K562 (cell line): ENCODE measurements at regions not wholly inside any gene's neighbourhood (a gene's known extent, or its start where the extent isn't known, plus 50 kb on each side); places are given as distances from the start of the nearest gene placed in this dataset.

ENCODE experiments used
- CBFB ChIP-seq: sonication (generic); formaldehyde crosslinking; IDR thresholded peaks from 2 replicates; pipeline ENCODE4 v1.4.0; 2020; ENCODE audit warnings: mild to moderate bottlenecking, missing genetic modification reagents
- CSDE1 ChIP-seq, 2 experiments: fragments of 450-650 bp; IDR thresholded peaks; 2 replicates each; pipeline ENCODE4 v1.6.1; 2016; ENCODE audit warnings: mild to moderate bottlenecking in 1 of 2
- CTCF ChIP-seq, 3 experiments: IDR thresholded peaks in 2 of 3; conservative IDR thresholded peaks in 1 of 3; 2 replicates each; pipeline ENCODE4 v1.5.1; 2011 to 2012; ENCODE audit warnings: low read length in 3 of 3, mild to moderate bottlenecking in 3 of 3, control low read depth in 2 of 3, improper control_type of control experiment in 1 of 3, inconsistent platforms in 1 of 3, low read depth in 1 of 3, mixed read lengths in 1 of 3, moderate library complexity in 1 of 3; ENCODE audit not compliant: insufficient read depth in 2 of 3
- E2F5 ChIP-seq: sonication (generic); formaldehyde crosslinking; IDR thresholded peaks from 2 replicates; pipeline ENCODE4 v1.8.0; 2022; ENCODE audit warnings: mild to moderate bottlenecking, missing genetic modification reagents
- EP300 ChIP-seq: IDR thresholded peaks from 2 replicates; pipeline ENCODE4 v1.6.1; 2012; ENCODE audit warnings: low read length, improper control_type of control experiment
- KDM1A ChIP-seq, 2 experiments: fragments of 450-650 bp; IDR thresholded peaks; 2 replicates each; pipeline ENCODE4 v1.6.1; 2016; ENCODE audit warnings: mild to moderate bottlenecking in 2 of 2
- REST ChIP-seq, 2 experiments: fragments of 450-650 bp; formaldehyde crosslinking in 1 of 2; IDR thresholded peaks; 2 replicates each; pipeline versions ENCODE4 v1.4.0 to v1.6.1; 2014 to 2020; ENCODE audit warnings: mild to moderate bottlenecking in 2 of 2, borderline replicate concordance in 1 of 2, low read depth in 1 of 2
- SIN3A ChIP-seq, 2 experiments: fragments of 150-350 bp in 1 of 2; IDR thresholded peaks; 2 replicates each; pipeline ENCODE4 v1.6.1; 2011 to 2016; ENCODE audit warnings: borderline replicate concordance in 2 of 2, low read depth in 2 of 2, low read length in 2 of 2, mild to moderate bottlenecking in 2 of 2, moderate library complexity in 2 of 2; ENCODE audit not compliant: control insufficient read depth in 1 of 2

- TF ChIP-seq KDM1A (IDR thresholded peaks at IDR 0.05) (no peak), CSDE1 (IDR thresholded peaks at IDR 0.05) (no peak), CTCF (IDR thresholded peaks at IDR 0.05 in 2 of 3, conservative IDR thresholded peaks at IDR 0.05 in 1 of 3; ENCODE audit: insufficient read depth in 2 of 3, low read depth in 1 of 3, low read length in 3 of 3) (no peak), E2F5 (CRISPR knock-in tag) (no peak), REST (IDR thresholded peaks at IDR 0.05; ENCODE audit: borderline replicate concordance) (no peak), REST (CRISPR knock-in tag; IDR thresholded peaks at IDR 0.05; ENCODE audit: low read depth) (no peak), EP300 (no peak), CBFB (CRISPR knock-in tag) (no peak), SIN3A (IDR thresholded peaks at IDR 0.05; ENCODE audit: borderline replicate concordance in 2 of 2, control insufficient read depth in 1 of 2, low read depth in 2 of 2, low read length in 2 of 2) (no peak)
These were observed 61.6 kb upstream of the GZMB start for GRCh38 chr14:24695265-24696241.
